ENCODE measurements at regions not wholly inside any gene's neighbourhood (a gene's known extent, or its start where the extent isn't known, plus 50 kb on each side); places are given as distances from the start of the nearest gene placed in this dataset.
A peak's percentile ranks its signal among the peaks of the same experiment; 100 is the strongest.
"Not testable (repeated sequence)": the region's sequence is repeated elsewhere in the genome, so short reads cannot be mapped to it uniquely, and the experiment has no call there.

DNA sequence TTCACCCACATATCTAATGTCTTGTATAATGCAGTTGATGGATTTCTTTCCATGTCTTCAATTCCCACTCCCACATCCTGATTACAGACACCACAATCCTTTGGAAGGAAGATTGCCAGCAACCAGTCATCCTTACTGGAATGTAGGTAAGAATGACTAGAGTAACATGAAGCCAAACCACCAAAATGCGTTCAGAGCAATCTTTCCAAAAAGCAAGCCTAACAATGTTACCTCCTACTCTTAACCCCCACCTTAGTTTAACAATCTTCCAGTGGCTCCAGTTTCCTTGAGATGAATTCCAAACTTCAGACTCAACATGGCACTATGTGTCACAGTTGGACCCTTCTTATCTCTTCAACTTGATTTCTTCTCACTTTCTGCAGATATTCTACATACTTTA, 685.6 kb downstream of the DOK5 start:
- peak; percentile 86 for DNase-seq (ENCODE audit: low spot score)

DNA sequence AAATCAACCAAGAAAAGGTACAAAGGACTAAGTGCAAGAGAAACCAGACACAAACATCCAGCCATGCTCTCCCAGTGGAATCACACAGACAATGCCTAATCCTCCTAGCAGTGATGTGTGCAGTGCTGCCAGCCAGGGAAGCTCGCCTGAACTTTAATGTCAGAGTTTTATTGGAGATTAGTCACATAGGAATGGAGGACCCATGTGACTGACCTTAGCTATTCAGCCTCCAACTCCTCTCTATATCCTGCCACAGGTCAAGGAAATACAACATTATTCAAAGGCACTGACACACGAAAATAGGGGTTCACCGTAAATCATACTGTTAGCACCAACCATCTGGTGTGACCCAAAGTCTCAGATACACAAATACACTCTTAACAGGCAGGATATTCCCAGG, 684.6 kb downstream of the DOK5 start:
- DNase-seq (ENCODE audit: low spot score) = peak; percentile 59

DNA sequence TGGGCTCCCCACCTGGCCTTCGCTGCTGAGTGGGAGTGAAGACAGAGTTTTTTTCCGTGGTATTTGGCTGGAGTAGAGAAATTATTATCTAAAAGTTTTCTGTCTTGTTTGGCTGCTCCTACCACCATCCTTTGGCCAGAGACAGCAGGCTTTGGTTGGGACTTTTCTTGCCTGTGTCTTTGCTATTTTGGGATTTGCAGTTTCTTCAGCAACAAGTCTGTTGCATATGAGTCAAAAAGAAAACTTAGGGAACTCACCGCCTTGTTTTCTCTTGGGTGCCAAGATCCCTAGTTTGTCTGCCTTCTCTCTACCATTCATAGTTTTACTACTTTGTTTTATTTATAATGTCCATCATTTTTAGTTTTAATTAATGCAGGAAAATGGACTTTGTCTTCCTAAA, 683.8 kb downstream of the DOK5 start:
- no peak for DNase-seq (ENCODE audit: low spot score)

DNA sequence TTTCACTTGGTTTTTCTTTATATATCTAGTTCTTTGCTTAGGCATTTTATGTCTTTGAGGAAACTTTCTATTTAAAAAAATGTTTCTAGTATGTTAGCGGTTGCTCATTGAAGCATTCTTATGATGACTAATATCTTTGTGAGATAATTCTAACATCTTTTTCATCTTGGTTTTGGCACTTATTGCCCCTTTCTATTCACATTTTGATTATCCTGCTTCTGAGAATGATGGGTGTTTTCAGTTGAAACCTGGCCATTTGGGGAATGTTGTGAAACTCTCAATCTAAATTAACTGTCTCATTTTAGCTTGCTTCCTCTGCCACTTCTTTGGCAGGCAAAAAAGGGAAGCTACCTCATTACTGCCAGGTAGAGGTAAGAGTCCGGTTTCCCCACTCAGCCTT, 683.1 kb downstream of the DOK5 start:
- DNase-seq (ENCODE audit: low spot score) = no peak

DNA sequence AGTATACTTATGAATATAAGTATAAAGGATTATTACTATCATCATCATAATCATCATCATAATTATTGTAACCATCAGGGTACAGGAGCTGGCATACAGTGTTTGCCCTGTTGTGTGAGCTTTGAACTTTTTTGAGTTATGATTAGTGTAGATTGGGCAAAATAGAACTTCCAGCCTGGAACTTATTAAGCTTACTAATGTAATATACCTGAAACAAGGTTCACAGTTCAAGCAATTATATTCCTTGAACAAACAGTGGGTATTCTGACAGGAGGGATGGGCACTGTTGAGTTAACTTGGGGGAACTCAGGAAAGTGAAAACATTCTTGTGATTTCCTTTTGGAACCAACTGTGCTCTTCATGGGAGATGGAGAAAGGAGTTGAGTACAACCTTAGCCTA, 680.0 kb downstream of the DOK5 start:
- no peak for DNase-seq (ENCODE audit: low spot score)

DNA sequence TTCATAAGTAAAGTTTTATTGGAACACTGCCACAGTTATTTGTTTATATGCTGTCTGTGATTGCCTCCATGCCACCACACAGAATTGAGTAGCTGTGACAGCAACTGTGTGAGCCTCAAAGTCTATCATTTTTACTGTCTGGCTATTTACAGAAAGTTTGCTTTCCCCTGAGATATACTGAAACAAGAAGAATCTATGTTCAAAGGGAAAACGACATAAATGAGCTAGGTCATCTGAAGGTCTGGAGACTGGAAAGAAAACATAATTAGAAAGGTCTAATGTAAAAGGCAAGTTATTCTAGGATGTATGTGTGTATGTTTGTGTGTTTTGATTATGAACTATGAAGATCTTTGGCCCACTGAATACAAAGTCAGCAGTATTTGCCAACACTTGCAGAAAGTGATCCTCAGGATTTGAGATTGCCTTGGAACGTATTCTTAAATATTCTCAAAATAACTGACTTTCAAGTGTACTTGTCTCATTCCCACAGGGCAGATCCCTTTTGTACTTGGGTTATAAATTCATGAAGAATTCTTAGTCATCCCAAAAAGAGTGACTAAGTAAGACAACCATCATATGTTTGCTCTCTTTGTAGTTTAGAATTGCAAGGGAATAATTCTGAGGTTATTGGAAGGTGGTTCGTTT, 677.7 kb downstream of the DOK5 start:
- DNase-seq (ENCODE audit: low spot score) = no peak

DNA sequence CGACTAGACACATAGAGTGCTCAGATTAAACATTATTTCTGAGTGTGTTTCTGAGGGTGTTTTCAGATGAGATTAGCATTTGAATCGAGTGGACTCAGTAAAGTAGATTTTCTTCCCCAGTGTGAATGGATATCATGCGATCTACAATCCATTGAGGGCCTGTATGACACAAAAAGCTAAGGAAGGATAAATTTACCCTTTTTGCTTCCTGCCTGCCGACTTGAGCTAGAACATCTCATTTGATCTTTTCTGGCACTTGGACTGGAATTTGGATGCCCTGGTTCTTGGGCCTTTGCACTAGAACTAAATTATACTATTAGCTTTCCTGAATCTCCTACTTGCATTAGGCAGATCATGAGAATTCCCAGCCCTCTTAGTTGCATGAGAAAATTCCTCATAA, 675.8 kb downstream of the DOK5 start:
- DNase-seq (ENCODE audit: low spot score) = no peak

DNA sequence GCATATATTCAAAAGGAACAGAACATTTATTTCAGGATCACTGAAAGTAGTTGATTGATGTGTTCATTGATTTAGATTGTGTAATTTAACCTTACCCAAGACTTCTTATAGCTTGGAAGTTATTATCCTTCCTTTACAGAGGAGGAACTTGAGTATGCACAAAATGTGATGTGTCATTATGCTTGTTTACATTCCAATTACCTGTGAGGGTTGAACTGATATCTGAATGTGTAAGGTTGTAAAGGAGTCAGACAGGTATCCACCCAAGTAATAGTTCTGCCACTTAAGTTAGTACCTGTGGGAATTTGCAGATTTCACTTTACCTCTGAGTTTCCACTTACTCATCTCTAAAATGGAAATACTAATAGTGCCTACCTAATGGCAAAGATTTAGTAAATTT, 668.2 kb downstream of the DOK5 start:
- no peak for DNase-seq (ENCODE audit: low spot score)

DNA sequence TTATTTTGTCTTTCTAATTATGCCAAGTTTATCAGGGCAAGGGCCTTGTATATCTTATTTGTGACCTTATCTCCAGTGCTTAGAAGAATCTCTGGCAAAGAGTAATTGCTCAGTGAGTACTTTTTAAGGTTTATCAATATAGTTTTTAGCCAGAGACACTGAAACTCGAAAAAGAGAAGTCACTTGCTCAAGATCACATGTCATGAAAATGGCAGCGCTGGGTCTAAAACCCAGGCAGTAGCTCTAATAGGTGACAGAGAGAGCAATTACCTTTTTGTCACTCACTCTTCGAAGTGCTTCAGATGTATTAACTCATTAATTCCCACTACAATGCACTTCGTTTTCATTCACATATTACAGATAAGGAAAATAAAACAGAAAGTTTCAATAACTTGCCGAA, 667.5 kb downstream of the DOK5 start:
- DNase-seq (ENCODE audit: low spot score) = no peak

DNA sequence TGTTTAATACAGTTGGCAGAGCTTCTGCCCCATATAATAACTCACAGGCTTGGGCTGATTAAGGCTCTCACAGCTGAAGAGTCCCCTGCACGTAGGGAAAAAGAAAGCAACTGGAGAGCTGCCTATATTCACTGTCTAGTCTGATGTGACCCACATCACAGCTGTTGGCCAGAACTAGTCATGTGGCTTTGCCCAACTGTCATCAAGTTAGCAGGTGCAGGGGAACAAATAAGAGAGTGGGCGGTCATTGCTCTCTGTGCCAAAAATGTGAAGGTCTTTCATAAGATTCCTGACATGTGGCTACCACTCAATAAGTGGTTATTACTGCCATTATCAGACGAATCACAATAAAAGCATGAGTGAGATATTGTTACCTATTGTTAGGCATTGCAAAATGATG, 665.2 kb downstream of the DOK5 start:
- DNase-seq (ENCODE audit: low spot score) = no peak

DNA sequence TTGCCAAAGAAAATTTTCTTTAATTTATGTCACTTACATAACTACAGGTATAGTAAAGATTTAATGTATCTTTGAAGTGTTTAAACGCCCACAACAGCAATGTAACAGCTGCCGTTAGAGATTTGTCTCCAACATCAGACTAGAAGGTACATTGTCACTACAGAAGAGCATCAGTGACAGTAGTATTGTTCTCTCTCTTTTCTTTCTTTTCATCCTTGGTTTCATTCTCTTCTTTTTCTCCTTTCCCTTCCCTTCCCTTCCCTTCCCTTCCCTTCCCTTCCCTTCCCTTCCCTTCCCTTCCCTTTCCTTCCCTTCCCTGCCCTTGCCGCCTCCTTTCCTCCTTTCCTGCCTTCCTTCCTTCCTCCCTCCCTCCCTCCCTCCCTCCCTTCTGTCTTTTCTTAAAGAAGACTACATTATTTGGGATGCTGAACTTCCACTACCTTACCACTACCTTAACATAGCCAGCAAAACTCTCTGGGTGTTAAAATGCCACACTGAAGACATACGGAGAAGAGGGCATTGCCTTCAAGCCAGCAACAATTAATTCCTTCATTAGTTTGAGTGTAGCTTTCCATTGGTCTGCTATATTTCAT, 663.9 kb downstream of the DOK5 start:
- DNase-seq (ENCODE audit: low spot score) = no peak

DNA sequence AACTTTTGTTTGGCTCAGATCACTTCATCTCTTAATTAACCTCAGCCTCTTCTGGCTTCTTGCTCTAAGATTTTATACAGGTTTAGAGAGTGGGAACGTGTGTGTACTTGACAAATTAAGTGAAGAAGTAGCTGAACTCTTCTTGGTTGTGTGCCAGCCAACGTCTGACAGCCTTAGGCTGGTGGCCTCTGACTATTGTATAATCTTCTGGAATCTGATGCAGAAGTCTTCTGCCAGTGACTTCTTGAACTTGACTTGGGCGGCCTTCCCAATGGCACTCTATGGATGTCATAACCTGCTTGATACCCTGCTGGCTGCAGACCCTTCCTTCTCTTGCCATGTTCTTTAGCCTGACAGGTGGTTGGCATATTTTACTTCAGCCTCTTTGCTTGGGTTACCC, 660.5 kb downstream of the DOK5 start:
- DNase-seq (ENCODE audit: low spot score) = no peak

DNA sequence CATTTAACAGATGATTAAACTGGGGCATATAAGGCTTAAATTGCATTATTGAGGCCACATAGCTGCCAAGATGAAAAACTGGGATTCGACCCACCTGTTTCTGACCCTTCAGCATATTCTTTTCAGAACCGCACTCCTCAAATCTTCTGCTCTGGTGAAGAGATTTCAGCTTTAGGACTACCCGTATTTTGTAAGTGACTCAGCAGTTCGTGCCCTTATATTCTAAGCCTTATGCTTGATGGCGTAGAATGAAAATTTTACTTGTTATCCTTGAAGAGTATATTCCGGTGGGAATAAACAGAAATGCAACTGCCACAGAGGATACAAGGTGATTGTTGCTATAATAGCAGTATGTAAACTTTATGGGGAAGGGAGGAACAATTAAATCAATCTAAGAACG, 657.1 kb downstream of the DOK5 start:
- no peak for DNase-seq (ENCODE audit: low spot score)

DNA sequence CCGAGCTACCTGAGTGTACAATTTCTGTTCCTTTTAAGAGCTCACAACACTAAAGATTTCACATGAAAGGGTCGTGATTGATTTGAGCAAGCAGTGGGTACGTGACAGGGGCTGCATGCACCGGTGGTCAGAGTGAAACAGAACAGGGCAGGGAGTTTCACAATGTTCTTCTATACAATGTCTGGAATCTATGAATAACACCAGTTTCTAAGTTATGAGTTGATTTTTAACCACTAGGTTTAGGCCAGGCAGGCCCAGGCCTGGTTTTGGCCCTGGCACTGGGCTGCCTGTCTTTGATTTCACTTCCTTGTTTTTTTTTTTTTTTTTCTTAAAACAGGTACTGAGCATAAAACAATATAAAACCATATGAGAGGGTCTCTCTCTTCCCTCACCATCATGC, 642.2 kb downstream of the DOK5 start:
- not testable (repeated sequence) for DNase-seq (ENCODE audit: low spot score)

DNA sequence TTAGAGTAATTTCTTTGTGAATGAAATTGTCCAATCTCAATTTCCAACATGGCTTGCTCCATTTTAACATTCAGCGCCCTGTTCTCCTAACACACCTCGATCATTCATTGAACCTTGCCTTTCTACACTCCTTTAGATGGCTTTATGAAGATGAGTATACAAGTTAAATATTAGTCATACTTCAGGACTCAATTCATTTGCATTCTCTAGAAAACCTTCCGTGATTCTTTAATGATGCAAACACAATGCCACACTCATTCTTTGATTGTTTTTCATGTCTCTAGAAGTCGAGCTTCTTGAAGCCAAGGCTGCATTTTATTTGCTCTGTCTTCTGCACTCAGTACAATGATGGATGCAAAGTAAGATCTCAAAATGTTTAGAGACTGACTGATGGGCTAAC, 641.2 kb downstream of the DOK5 start:
- no peak for DNase-seq (ENCODE audit: low spot score)

DNA sequence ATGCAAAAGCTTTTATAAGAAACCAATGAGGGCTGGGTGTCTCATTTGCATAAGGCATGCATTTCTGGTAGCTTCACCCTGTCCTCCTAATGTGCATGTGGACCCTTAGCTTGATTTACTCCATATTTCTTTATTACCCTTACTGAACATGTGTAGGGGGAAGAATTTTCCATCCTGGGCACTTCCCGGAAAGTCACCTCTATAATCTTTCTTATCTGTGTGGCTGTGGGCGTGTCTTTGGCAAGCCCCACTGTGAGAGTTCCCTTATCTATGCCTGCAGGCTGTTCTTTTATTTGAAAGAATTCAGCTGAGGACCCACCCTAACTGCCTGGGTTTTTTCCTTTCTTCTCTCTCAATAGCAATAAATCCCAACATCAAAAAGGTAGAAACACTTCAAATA, 627.8 kb downstream of the DOK5 start:
- DNase-seq (ENCODE audit: low spot score) = no peak

DNA sequence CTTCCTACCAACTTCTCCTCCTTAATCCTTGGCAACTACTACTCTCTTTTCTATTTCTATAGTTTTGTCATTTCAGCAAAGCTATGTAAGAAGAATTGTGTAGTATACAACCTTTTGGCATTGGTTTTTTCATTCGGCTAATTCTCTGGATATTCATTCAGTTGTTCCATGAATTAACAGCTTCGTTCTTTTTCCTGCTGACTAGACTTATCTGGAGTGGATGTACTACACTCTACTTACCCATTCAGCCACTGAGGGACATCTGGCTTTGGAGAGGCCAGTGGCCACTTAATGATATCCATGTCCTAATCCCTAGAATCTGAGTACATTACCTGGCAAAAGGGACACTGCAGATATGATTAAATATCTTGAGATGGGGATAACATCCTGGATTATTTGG, 623.9 kb downstream of the DOK5 start:
- DNase-seq (ENCODE audit: low spot score) = no peak

DNA sequence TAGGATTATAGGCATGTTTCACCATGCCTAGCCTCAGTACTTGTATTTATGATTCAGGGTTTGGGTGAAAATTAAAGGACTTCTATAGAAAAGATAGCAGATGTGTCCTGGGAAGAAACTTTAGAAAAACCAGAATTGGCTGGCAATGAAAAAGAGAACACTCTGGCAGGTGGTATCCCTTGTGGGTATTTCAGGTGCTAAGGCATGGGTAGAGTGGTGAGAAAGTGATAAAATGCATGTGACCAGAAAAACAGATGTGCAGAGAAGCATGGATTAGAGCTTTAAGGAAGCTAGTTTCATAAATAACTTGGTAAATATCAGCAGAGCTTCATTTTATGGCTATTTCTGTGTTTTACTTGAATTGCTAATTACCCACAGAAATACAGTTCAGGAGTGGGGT, 622.2 kb downstream of the DOK5 start:
- no peak for DNase-seq (ENCODE audit: low spot score)

DNA sequence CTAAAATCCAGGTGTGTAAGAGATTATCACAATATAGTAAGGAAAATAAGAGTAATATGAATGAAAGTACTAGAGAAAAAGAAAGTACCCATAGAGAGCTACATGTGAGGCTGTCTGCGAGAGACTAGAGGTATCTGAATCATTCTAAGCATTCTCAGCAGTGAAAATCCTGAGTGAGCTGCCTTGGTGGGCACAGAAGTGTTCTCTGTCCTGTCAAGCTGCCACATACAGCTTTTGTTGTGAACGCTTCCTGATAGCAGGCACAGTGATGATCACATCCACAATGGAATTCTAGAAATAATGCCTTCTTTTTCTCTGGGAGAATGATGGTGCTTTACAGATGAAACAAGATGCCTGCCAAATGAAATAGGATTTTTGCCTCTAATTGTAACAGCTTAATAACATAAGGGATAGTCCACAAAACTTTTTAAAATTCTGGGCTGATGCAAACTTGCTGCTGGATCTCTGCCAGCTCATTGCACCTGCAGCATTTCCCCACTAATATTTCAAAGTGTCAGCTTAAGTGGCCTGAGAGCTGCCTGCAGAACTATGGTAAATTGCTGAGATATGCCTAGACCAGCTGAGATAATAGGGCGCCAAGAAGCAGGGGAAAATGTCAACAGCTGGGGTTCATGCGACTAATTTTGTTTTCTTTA, 620.5 kb downstream of the DOK5 start:
- DNase-seq (ENCODE audit: low spot score) = no peak

DNA sequence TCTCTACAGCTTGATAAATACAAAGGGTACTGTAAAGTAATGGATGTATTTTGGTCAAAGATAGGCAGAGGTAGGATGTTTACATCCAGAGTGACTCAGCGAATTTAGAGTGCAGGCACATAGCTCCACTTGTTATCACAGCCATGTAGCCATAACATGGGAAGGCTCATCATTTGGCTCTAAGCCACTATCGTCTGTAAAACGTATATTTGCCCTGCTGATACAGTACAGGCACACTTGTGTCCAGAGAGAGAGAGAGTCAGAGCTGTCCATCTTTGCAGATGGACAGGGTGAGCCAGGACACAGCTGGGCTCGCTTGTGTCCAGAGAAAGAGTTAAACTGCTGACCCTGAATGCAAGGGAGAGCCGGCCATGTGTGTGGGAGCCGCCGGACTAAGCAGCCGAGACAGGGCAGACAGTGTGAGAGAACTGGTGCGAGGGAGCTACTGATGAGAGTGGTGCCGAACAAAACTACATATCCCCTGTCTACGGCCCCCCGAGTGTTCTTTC, 619.0 kb downstream of the DOK5 start:
- DNase-seq (ENCODE audit: low spot score) = no peak

DNA sequence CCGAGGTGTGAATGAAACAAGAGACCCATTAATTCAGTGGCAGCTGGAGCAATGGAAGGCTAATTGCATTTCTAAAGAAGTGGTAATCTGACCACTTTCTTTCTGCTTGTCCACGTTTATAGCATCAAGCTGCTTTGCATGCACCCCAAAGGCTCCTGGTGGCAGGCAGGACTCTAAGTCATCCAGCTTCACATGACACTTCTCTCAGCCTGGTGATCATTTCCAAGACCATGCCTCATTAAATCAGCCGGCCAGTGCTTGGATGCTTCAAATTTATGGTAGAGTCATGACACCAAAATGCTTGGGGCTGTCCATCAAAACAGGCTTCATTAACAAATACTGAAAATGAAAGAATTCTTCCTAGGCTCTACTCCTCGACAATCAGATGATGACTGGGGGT, 614.9 kb downstream of the DOK5 start:
- DNase-seq (ENCODE audit: low spot score) = no peak

DNA sequence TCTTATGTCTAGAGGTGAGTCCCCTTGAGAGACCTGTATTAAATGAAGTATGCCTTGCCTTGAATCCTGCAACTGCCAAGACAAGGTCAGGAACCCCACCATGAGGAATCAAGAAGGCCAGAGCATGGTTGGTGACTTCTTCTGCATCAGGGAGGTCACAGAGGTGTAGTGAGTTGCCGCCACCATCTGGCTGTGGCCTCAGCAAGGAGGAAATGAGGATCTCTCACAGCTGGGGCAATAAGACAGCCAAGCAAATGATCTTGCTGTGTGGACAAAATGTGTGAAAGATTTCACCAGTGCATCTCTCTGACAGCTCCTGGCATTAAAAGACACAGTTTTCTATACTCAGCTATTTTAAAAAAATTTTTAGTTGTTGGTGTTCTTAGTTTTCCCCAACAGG, 611.0 kb downstream of the DOK5 start:
- no peak for DNase-seq (ENCODE audit: low spot score)

DNA sequence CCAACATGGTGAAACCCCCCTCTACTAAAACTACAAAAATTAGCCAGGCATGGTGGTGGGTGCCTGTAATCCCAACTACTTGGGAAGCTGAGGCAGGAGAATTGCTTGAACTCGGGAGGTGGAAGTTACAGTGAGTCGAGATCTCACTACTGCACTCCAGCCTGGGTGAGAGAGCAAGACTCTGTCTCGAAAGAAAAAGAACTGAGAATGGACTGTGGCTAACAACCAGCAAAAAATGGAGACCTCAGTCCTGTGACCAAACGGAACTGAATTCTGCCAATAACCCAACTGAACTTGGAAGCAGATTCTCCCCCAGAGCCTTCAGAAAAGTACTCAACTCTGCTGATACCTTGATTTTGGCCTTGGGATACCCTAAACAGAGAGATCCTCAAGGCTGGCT, 604.5 kb downstream of the DOK5 start:
- DNase-seq (ENCODE audit: low spot score) = no peak
